Spinal cord (tissue), 9 donors: ENCODE measurements at regions not wholly inside any gene's neighbourhood (a gene's known extent, or its start where the extent isn't known, plus 50 kb on each side); places are given as distances from the start of the nearest gene placed in this dataset.
A peak's percentile ranks its signal among the peaks of the same experiment; 100 is the strongest.
"Not testable (repeated sequence)": the region's sequence is repeated elsewhere in the genome, so short reads cannot be mapped to it uniquely, and the experiment has no call there.

ENCODE experiments used
- DNase-seq, 6 donors: peaks; one replicate each; pipeline versions ENCODE4 v3.0.0 to v3.0.0-alpha.2; 2013 to 2015; ENCODE audit warnings: low spot score in 6 of 6, low read depth in 4 of 6
- H3K27ac ChIP-seq: one replicate; pipeline ENCODE4 v1.5.1; 2013; ENCODE audit warnings: low read depth, low read length, control low read depth
- H3K27me3 ChIP-seq: one replicate; pipeline ENCODE4 v1.6.1; 2013; ENCODE audit warnings: low read length; ENCODE audit not compliant: control insufficient read depth, insufficient read depth
- H3K36me3 ChIP-seq: one replicate; pipeline ENCODE4 v1.6.1; 2013; ENCODE audit warnings: low read length; ENCODE audit not compliant: control insufficient read depth, insufficient read depth
- H3K4me1 ChIP-seq: one replicate; pipeline ENCODE4 v1.6.1; 2013; ENCODE audit warnings: low read length; ENCODE audit not compliant: control insufficient read depth, insufficient read depth
- H3K4me3 ChIP-seq: one replicate; pipeline ENCODE4 v1.5.1; 2013; ENCODE audit warnings: low read depth, low read length, control low read depth
- H3K9me3 ChIP-seq: one replicate; pipeline ENCODE4 v1.6.1; 2013; ENCODE audit warnings: low read length; ENCODE audit not compliant: control insufficient read depth, insufficient read depth
- WGBS: methylation state at CpG from one replicate; pipeline ENCODE4 v1.1.5; 2013; ENCODE audit warnings: missing lambda C conversion rate; ENCODE audit not compliant: insufficient coverage; 5-methylcytosine and 5-hydroxymethylcytosine counted together
- donor health status: healthy.

GRCh38 chr2:215548714-215549113 is 112.8 kb upstream of the FN1 start:
- no CpG with 5 or more reads among the region's 2 CpGs for WGBS
- no peak overlapping the region for H3K27ac ChIP-seq
- H3K36me3 ChIP-seq, result no peaks in the 10 kb centered on the region
- no peaks in the 10 kb centered on the region for H3K27me3 ChIP-seq
- H3K4me1 ChIP-seq, result no peaks in the 10 kb centered on the region
- no peak overlapping the region for H3K4me3 ChIP-seq
- no peaks in the 10 kb centered on the region for H3K9me3 ChIP-seq
- peak in 1 of 6 donors; percentile 65 for DNase-seq

- Histone ChIP-seq H3K27ac (no peak overlapping the region), H3K4me3 (no peak overlapping the region), H3K9me3 (no peaks in the 10 kb centered on the region), H3K36me3 (no peaks in the 10 kb centered on the region), H3K4me1 (no peaks in the 10 kb centered on the region), H3K27me3 (no peaks in the 10 kb centered on the region)
- DNase-seq, result no peak
Measured at GRCh38 chr2:215542690-215543089, 106.8 kb upstream of the FN1 start.

GRCh38 chr2:215540658-215541057 is 104.8 kb upstream of the FN1 start:
- Histone ChIP-seq H3K36me3 (no peaks in the 10 kb centered on the region), H3K27ac (no peak overlapping the region), H3K4me1 (no peaks in the 10 kb centered on the region), H3K9me3 (no peaks in the 10 kb centered on the region), H3K27me3 (no peaks in the 10 kb centered on the region), H3K4me3 (no peak overlapping the region)
- no CpG with 5 or more reads among the region's 1 CpG for WGBS
- peak in 1 of 6 donors; percentile 39 for DNase-seq

- Histone ChIP-seq H3K4me3 (no peak overlapping the region), H3K36me3 (no peaks in the 10 kb centered on the region), H3K9me3 (no peaks in the 10 kb centered on the region), H3K27me3 (no peaks in the 10 kb centered on the region), H3K4me1 (no peaks in the 10 kb centered on the region), H3K27ac (no peak overlapping the region)
- no peak for DNase-seq
- 100% methylated on average over 1 of the region's 2 CpGs for WGBS
Measured at GRCh38 chr2:215537611-215538010, 101.7 kb upstream of the FN1 start.

GRCh38 chr2:215536510-215536909 is 100.6 kb upstream of the FN1 start:
- no peak for DNase-seq
- no peak overlapping the region for H3K4me3 ChIP-seq
- 100% methylated on average over 3 of the region's 5 CpGs for WGBS
- no peaks in the 10 kb centered on the region for H3K27me3 ChIP-seq
- no peaks in the 10 kb centered on the region for H3K9me3 ChIP-seq
- H3K4me1 ChIP-seq, result no peaks in the 10 kb centered on the region
- H3K27ac ChIP-seq, result no peak overlapping the region
- H3K36me3 ChIP-seq, result no peaks in the 10 kb centered on the region

- no CpG with 5 or more reads among the region's 1 CpG for WGBS
- no peaks in the 10 kb centered on the region for H3K27me3 ChIP-seq
Measured at GRCh38 chr2:215535741-215536140, 99.9 kb upstream of the FN1 start.

GRCh38 chr2:215535125-215535668 is 99.3 kb upstream of the FN1 start:
- H3K4me1 ChIP-seq, result no peaks in the 10 kb centered on the region

More at GRCh38 chr2:215535741-215536140, 99.9 kb upstream of the FN1 start:
- Histone ChIP-seq H3K36me3 (no peaks in the 10 kb centered on the region), H3K27ac (no peak overlapping the region), H3K9me3 (no peaks in the 10 kb centered on the region), H3K4me1 (no peaks in the 10 kb centered on the region), H3K4me3 (no peak overlapping the region)
- no peak for DNase-seq

GRCh38 chr2:215533716-215534115 is 97.8 kb upstream of the FN1 start:
- H3K27ac ChIP-seq, H3K36me3 ChIP-seq, DNase-seq, H3K4me3 ChIP-seq, H3K27me3 ChIP-seq, H3K4me1 ChIP-seq, H3K9me3 ChIP-seq: not testable (repeated sequence)
- 100% methylated on average over 1 of the region's 2 CpGs for WGBS

More at GRCh38 chr2:215535125-215535668, 99.3 kb upstream of the FN1 start:
- no peak overlapping the region for H3K27ac ChIP-seq
- H3K27me3 ChIP-seq, result no peaks in the 10 kb centered on the region
- H3K9me3 ChIP-seq, result no peaks in the 10 kb centered on the region
- DNase-seq, result no peak
- WGBS, result no CpG with 5 or more reads among the region's 3 CpGs
- no peak overlapping the region for H3K4me3 ChIP-seq
- no peaks in the 10 kb centered on the region for H3K36me3 ChIP-seq

- Histone ChIP-seq H3K4me3 (no peak overlapping the region), H3K36me3 (no peaks in the 10 kb centered on the region), H3K4me1 (no peaks in the 10 kb centered on the region), H3K27me3 (no peaks in the 10 kb centered on the region), H3K9me3 (no peaks in the 10 kb centered on the region), H3K27ac (no peak overlapping the region)
- WGBS, result 100% methylated on average over 1 of the region's 2 CpGs
- DNase-seq, result no peak
Measured at GRCh38 chr2:215532844-215533243, 97.0 kb upstream of the FN1 start.

GRCh38 chr2:215531284-215531683 is 95.4 kb upstream of the FN1 start:
- Histone ChIP-seq H3K27ac (no peak overlapping the region), H3K36me3 (no peaks in the 10 kb centered on the region), H3K4me1 (no peaks in the 10 kb centered on the region), H3K9me3 (no peaks in the 10 kb centered on the region), H3K4me3 (no peak overlapping the region), H3K27me3 (no peaks in the 10 kb centered on the region)
- no peak for DNase-seq
- WGBS, result no CpG with 5 or more reads among the region's 5 CpGs
